Activated T-cell treated with anti-CD3 and anti-CD28 coated beads, Interleukin-2, amount 50 U/mL, for 24 hours (primary cell): ENCODE measurements at regions not wholly inside any gene's neighbourhood (a gene's known extent, or its start where the extent isn't known, plus 50 kb on each side); places are given as distances from the start of the nearest gene placed in this dataset.

Experiments used
- DNase-seq: peaks from one replicate; pipeline ENCODE4 v3.0.0-alpha.2; 2020
- H3K27ac Mint-ChIP-seq: 2 replicates; pipeline ENCODE4 v1.8.0; 2020; ENCODE audit warnings: mild to moderate bottlenecking, mixed read lengths
- H3K27me3 Mint-ChIP-seq: 2 replicates; pipeline ENCODE4 v1.8.0; 2020; ENCODE audit warnings: mixed read lengths
- H3K36me3 Mint-ChIP-seq: 2 replicates; pipeline ENCODE4 v1.8.0; 2020; ENCODE audit warnings: low read depth, mixed read lengths
- H3K4me1 Mint-ChIP-seq: 2 replicates; pipeline ENCODE4 v1.8.0; 2020; ENCODE audit warnings: low read depth, mixed read lengths
- H3K4me3 Mint-ChIP-seq: 2 replicates; pipeline ENCODE4 v1.8.0; 2020; ENCODE audit warnings: mild to moderate bottlenecking, moderate library complexity, mixed read lengths
- H3K9me3 Mint-ChIP-seq: 2 replicates; pipeline ENCODE4 v1.8.0; 2020; ENCODE audit warnings: mixed read lengths

- H3K36me3 Mint-ChIP-seq, result no peaks in the 10 kb centered on the region
- no peak overlapping the region for H3K4me3 Mint-ChIP-seq
- no peaks in the 10 kb centered on the region for H3K27me3 Mint-ChIP-seq
- no peaks in the 10 kb centered on the region for H3K9me3 Mint-ChIP-seq
- H3K4me1 Mint-ChIP-seq, result no peaks in the 10 kb centered on the region
- H3K27ac Mint-ChIP-seq, result no peak overlapping the region
- DNase-seq, result no peak
Measured at GRCh38 chr11:133694701-133695100, 150.6 kb downstream of the SPATA19 start.

GRCh38 chr11:133693110-133693509, 152.2 kb downstream of the SPATA19 start:
- no peaks in the 10 kb centered on the region for H3K9me3 Mint-ChIP-seq
- H3K36me3 Mint-ChIP-seq, result no peaks in the 10 kb centered on the region
- no peak overlapping the region for H3K27ac Mint-ChIP-seq
- no peaks in the 10 kb centered on the region for H3K4me1 Mint-ChIP-seq
- DNase-seq, result no peak
- H3K4me3 Mint-ChIP-seq, result no peak overlapping the region
- no peaks in the 10 kb centered on the region for H3K27me3 Mint-ChIP-seq

GRCh38 chr11:133692126-133692934, 153.0 kb downstream of the SPATA19 start:
- Mint-ChIP-seq H3K36me3 (no peaks in the 10 kb centered on the region), H3K9me3 (no peaks in the 10 kb centered on the region), H3K4me3 (no peak overlapping the region), H3K27ac (no peak overlapping the region), H3K4me1 (no peaks in the 10 kb centered on the region), H3K27me3 (no peaks in the 10 kb centered on the region)
- DNase-seq, result no peak

- H3K9me3 Mint-ChIP-seq, result no peaks in the 10 kb centered on the region
- no peak overlapping the region for H3K4me3 Mint-ChIP-seq
- DNase-seq, result no peak
- H3K27me3 Mint-ChIP-seq, result peaks cover 5% of the 10 kb centered on the region
- no peak overlapping the region for H3K27ac Mint-ChIP-seq
- H3K36me3 Mint-ChIP-seq, result no peaks in the 10 kb centered on the region
- no peaks in the 10 kb centered on the region for H3K4me1 Mint-ChIP-seq
Measured at GRCh38 chr11:133687781-133688180, 155.5 kb upstream of the OPCML start.

DNA sequence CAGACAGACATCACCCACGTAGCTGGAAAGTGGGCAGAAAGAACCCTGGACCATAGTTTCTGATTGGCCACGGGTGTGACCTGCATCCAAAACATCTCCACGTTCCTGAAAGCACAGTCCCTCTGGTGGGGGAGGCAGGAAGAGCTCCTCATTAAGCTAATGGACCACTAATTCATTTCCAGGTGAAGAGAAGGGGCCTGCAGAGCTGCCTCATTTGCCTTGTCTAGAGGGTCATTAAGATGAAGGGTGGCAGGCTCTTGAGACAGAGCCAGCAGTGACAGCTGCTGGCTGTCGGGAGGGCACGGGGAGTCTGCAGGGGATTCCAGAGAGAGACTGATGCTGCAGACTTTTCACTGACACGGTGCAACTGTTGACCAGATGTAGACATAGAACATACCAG, 149.6 kb upstream of the OPCML start:
- no peaks in the 10 kb centered on the region for H3K9me3 Mint-ChIP-seq
- H3K4me3 Mint-ChIP-seq, result no peak overlapping the region
- H3K36me3 Mint-ChIP-seq, result no peaks in the 10 kb centered on the region
- no peak for DNase-seq
- peaks cover 17% of the 10 kb centered on the region for H3K27me3 Mint-ChIP-seq
- no peaks in the 10 kb centered on the region for H3K4me1 Mint-ChIP-seq
- H3K27ac Mint-ChIP-seq, result no peak overlapping the region

DNA sequence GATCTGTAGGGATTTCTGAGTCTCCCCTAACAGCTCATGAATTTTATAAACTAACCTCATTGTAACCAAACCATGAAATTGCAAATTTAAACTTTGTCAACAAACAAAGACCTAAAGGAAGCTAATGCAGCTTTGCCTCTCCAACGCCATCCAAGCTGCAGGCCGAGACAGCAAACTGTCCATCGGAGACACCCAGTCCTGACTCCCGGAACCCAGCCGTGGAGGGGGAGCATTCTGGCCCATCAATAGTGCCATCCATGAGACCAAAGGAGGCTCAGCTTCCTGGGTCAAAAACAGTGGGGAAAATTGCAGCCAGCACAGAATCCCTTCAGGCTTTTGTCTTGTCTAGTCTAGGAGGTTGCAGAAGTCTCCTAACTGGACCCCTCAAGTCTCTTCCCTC, 147.6 kb upstream of the OPCML start:
- Mint-ChIP-seq H3K4me3 (no peak overlapping the region), H3K27ac (no peak overlapping the region), H3K27me3 (peaks cover 11% of the 10 kb centered on the region), H3K4me1 (no peaks in the 10 kb centered on the region), H3K9me3 (no peaks in the 10 kb centered on the region), H3K36me3 (no peaks in the 10 kb centered on the region)
- DNase-seq, result no peak

- Mint-ChIP-seq H3K27me3 (peaks cover 11% of the 10 kb centered on the region), H3K9me3 (no peaks in the 10 kb centered on the region)
Measured at GRCh38 chr11:133678191-133678590, 145.9 kb upstream of the OPCML start.

GRCh38 chr11:133677387-133677786, 145.1 kb upstream of the OPCML start:
- DNase-seq, result no peak
- Mint-ChIP-seq H3K27ac (no peak overlapping the region), H3K9me3 (no peaks in the 10 kb centered on the region), H3K36me3 (no peaks in the 10 kb centered on the region), H3K4me3 (no peak overlapping the region), H3K27me3 (peaks cover 11% of the 10 kb centered on the region), H3K4me1 (no peaks in the 10 kb centered on the region)

More at GRCh38 chr11:133678191-133678590, 145.9 kb upstream of the OPCML start:
- DNase-seq, result no peak
- Mint-ChIP-seq H3K36me3 (no peaks in the 10 kb centered on the region), H3K4me3 (no peak overlapping the region), H3K27ac (no peak overlapping the region), H3K4me1 (no peaks in the 10 kb centered on the region)

DNA sequence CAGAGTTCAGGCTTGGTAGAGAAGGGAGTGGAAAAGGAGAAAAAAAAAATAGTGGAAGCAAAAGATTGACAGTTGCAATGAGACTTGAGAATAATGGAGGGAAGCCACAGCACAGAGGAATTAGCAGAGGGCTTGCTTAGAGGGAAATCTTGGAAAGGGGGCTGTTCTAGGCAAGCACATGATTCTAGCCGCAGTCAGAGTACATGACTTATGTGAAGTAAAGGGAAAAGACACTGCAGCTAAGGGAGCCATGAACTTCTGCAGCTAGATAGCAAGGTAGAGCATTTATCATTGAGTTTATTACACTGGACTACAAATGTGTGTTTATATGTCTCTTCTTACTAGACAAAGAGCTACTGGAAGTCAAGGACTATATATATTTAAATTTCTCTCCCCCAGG, 144.0 kb upstream of the OPCML start:
- Mint-ChIP-seq H3K9me3 (no peaks in the 10 kb centered on the region), H3K27ac (no peak overlapping the region), H3K4me3 (no peak overlapping the region), H3K4me1 (no peaks in the 10 kb centered on the region), H3K36me3 (no peaks in the 10 kb centered on the region), H3K27me3 (peaks cover 3% of the 10 kb centered on the region)
- DNase-seq, result no peak

GRCh38 chr11:133669371-133670053, 137.2 kb upstream of the OPCML start:
- H3K36me3 Mint-ChIP-seq, result no peaks in the 10 kb centered on the region
- no peak for DNase-seq
- no peak overlapping the region for H3K27ac Mint-ChIP-seq

GRCh38 chr11:133663135-133663985, 131.1 kb upstream of the OPCML start:
- Mint-ChIP-seq H3K4me3 (no peak overlapping the region), H3K4me1 (no peaks in the 10 kb centered on the region), H3K36me3 (no peaks in the 10 kb centered on the region), H3K27me3 (peaks cover 2% of the 10 kb centered on the region), H3K27ac (no peak overlapping the region), H3K9me3 (peaks cover 2% of the 10 kb centered on the region)
- no peak for DNase-seq

More at GRCh38 chr11:133669371-133670053, 137.2 kb upstream of the OPCML start:
- peaks cover 2% of the 10 kb centered on the region for H3K9me3 Mint-ChIP-seq
- no peaks in the 10 kb centered on the region for H3K27me3 Mint-ChIP-seq
- H3K4me1 Mint-ChIP-seq, result no peaks in the 10 kb centered on the region
- H3K4me3 Mint-ChIP-seq, result no peak overlapping the region

DNA sequence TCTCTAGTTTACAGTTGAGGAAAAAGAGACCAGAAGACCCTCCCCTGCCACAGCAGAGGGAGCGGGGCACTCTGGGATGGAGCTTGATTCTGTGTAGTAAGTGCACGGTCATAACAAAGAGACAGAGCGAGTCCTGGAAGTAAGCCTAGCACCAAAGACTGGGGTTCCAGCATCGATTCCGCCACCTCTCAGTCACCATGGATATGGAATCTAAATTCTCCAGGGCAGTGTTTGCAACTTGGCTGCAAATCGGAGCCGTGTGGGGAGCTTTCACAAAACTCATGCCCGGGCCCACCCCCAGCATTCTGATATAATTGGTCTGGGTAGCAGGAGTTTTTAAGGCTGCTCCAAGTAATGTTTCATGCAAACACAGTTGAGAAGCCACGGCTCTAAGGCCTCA, 129.5 kb upstream of the OPCML start:
- H3K9me3 Mint-ChIP-seq, result peaks cover 2% of the 10 kb centered on the region
- no peak overlapping the region for H3K4me3 Mint-ChIP-seq
- no peaks in the 10 kb centered on the region for H3K4me1 Mint-ChIP-seq
- H3K27ac Mint-ChIP-seq, result no peak overlapping the region
- no peaks in the 10 kb centered on the region for H3K36me3 Mint-ChIP-seq
- peaks cover 2% of the 10 kb centered on the region for H3K27me3 Mint-ChIP-seq
- no peak for DNase-seq

GRCh38 chr11:133660202-133660568, 127.9 kb upstream of the OPCML start:
- H3K27ac Mint-ChIP-seq, result no peak overlapping the region
- peaks cover 2% of the 10 kb centered on the region for H3K27me3 Mint-ChIP-seq
- H3K9me3 Mint-ChIP-seq, result peaks cover 2% of the 10 kb centered on the region
- no peak for DNase-seq
- H3K36me3 Mint-ChIP-seq, result no peaks in the 10 kb centered on the region
- no peaks in the 10 kb centered on the region for H3K4me1 Mint-ChIP-seq
- no peak overlapping the region for H3K4me3 Mint-ChIP-seq

DNA sequence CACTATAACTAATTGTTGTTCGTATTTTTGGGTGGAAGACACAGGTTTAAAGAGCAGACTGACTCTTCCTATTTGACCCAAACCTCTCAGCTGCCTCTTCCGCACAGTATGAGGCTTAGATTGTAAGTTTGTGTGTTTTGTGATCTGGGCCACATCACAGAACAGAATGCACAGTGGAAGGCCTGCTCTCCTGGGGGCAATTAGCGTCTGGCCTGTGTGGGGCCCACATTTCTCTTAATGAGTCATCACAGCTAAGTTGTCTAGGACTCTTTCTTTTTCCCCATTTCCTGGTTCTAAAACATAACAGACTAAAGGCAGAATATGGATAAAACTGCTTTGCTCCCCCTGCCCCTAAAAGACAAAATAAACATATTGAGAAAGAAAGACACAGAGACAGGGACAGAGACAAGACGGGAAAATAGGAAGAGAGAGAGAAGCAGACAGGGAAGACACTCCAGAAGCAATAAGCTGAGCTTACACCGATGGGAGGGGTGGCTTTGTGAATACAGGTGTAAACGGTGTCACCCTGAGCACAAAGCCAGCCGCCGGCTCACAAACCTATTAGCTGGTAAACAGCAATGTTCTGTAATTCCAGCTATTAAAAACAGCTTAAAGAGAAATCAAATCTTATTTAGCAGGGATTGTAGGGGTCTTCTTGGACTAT, 127.4 kb upstream of the OPCML start:
- no peak overlapping the region for H3K4me3 Mint-ChIP-seq

More for the DNA sequence above, 127.4 kb upstream of the OPCML start:
- H3K36me3 Mint-ChIP-seq, result no peaks in the 10 kb centered on the region
- H3K4me1 Mint-ChIP-seq, result no peaks in the 10 kb centered on the region
- no peak overlapping the region for H3K27ac Mint-ChIP-seq
- DNase-seq, result no peak
- H3K9me3 Mint-ChIP-seq, result no peaks in the 10 kb centered on the region
- H3K27me3 Mint-ChIP-seq, result peaks cover 2% of the 10 kb centered on the region
